ENCODE measurements at regions not wholly inside any gene's neighbourhood (a gene's known extent, or its start where the extent isn't known, plus 50 kb on each side); places are given as distances from the start of the nearest gene placed in this dataset.

DNA sequence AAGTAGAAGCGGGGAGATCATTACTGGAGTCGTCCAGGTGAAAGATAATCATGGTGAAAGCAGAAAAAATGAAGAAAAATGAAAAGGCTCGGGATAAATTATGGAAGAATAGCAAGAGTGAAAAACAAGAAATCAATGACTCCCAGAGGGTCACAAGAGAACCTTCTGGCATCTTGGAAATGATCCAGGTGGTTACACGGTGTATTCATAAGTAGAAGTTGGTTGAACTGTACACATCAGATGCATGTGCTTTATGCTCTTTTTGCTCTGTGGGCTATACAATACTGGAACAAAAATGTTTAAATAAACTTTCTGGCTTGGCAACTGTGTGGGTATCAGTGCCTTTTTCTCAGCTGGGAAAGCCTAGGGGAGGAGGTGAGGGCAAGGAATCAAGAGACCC lies 348.9 kb downstream of the RND3 start:
- no peak for ATAC-seq
- TF ChIP-seq, protein P1, sequence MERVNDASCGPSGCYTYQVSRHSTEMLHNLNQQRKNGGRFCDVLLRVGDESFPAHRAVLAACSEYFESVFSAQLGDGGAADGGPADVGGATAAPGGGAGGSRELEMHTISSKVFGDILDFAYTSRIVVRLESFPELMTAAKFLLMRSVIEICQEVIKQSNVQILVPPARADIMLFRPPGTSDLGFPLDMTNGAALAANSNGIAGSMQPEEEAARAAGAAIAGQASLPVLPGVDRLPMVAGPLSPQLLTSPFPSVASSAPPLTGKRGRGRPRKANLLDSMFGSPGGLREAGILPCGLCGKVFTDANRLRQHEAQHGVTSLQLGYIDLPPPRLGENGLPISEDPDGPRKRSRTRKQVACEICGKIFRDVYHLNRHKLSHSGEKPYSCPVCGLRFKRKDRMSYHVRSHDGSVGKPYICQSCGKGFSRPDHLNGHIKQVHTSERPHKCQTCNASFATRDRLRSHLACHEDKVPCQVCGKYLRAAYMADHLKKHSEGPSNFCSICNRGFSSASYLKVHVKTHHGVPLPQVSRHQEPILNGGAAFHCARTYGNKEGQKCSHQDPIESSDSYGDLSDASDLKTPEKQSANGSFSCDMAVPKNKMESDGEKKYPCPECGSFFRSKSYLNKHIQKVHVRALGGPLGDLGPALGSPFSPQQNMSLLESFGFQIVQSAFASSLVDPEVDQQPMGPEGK (CRISPR knock-in tag; IDR thresholded peaks at IDR 0.05; ENCODE audit: borderline replicate concordance) = no peak
- TF ChIP-seq ZNF565 (CRISPR knock-in tag; conservative IDR thresholded peaks at IDR 0.05; ENCODE audit: low read depth) (no peak), GLIS3 (CRISPR knock-in tag; IDR thresholded peaks at IDR 0.05) (no peak), ZNF70 (CRISPR knock-in tag; IDR thresholded peaks at IDR 0.05) (no peak), ZFP30 (CRISPR knock-in tag; IDR thresholded peaks at IDR 0.05) (no peak), ARNTL (CRISPR knock-in tag; IDR thresholded peaks at IDR 0.05; ENCODE audit: borderline replicate concordance, low read depth) (no peak), ZFP3 (CRISPR knock-in tag; IDR thresholded peaks at IDR 0.05) (no peak), ZNF8 (CRISPR knock-in tag; IDR thresholded peaks at IDR 0.05) (no peak), ISL1 (CRISPR knock-in tag; IDR thresholded peaks at IDR 0.05) (no peak), ZC3H10 (CRISPR knock-in tag; IDR thresholded peaks at IDR 0.05) (no peak), TOX (CRISPR knock-in tag; IDR thresholded peaks at IDR 0.05; ENCODE audit: borderline replicate concordance) (no peak), OSR1 (CRISPR knock-in tag; IDR thresholded peaks at IDR 0.05) (no peak), PPARA (CRISPR knock-in tag; IDR thresholded peaks at IDR 0.05; ENCODE audit: borderline replicate concordance) (no peak), CSDC2 (CRISPR knock-in tag; IDR thresholded peaks at IDR 0.05) (no peak), TCF4 (CRISPR knock-in tag; IDR thresholded peaks at IDR 0.05; ENCODE audit: borderline replicate concordance) (no peak)
- TF ChIP-seq, protein P2, sequence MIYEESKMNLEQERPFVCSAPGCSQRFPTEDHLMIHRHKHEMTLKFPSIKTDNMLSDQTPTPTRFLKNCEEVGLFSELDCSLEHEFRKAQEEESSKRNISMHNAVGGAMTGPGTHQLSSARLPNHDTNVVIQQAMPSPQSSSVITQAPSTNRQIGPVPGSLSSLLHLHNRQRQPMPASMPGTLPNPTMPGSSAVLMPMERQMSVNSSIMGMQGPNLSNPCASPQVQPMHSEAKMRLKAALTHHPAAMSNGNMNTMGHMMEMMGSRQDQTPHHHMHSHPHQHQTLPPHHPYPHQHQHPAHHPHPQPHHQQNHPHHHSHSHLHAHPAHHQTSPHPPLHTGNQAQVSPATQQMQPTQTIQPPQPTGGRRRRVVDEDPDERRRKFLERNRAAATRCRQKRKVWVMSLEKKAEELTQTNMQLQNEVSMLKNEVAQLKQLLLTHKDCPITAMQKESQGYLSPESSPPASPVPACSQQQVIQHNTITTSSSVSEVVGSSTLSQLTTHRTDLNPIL (CRISPR knock-in tag; IDR thresholded peaks at IDR 0.05; ENCODE audit: low read depth) = no peak
- TF ChIP-seq, protein P3, sequence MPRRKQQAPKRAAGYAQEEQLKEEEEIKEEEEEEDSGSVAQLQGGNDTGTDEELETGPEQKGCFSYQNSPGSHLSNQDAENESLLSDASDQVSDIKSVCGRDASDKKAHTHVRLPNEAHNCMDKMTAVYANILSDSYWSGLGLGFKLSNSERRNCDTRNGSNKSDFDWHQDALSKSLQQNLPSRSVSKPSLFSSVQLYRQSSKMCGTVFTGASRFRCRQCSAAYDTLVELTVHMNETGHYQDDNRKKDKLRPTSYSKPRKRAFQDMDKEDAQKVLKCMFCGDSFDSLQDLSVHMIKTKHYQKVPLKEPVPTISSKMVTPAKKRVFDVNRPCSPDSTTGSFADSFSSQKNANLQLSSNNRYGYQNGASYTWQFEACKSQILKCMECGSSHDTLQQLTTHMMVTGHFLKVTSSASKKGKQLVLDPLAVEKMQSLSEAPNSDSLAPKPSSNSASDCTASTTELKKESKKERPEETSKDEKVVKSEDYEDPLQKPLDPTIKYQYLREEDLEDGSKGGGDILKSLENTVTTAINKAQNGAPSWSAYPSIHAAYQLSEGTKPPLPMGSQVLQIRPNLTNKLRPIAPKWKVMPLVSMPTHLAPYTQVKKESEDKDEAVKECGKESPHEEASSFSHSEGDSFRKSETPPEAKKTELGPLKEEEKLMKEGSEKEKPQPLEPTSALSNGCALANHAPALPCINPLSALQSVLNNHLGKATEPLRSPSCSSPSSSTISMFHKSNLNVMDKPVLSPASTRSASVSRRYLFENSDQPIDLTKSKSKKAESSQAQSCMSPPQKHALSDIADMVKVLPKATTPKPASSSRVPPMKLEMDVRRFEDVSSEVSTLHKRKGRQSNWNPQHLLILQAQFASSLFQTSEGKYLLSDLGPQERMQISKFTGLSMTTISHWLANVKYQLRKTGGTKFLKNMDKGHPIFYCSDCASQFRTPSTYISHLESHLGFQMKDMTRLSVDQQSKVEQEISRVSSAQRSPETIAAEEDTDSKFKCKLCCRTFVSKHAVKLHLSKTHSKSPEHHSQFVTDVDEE (CRISPR knock-in tag; IDR thresholded peaks at IDR 0.05) = no peak
- TF ChIP-seq, protein P4, sequence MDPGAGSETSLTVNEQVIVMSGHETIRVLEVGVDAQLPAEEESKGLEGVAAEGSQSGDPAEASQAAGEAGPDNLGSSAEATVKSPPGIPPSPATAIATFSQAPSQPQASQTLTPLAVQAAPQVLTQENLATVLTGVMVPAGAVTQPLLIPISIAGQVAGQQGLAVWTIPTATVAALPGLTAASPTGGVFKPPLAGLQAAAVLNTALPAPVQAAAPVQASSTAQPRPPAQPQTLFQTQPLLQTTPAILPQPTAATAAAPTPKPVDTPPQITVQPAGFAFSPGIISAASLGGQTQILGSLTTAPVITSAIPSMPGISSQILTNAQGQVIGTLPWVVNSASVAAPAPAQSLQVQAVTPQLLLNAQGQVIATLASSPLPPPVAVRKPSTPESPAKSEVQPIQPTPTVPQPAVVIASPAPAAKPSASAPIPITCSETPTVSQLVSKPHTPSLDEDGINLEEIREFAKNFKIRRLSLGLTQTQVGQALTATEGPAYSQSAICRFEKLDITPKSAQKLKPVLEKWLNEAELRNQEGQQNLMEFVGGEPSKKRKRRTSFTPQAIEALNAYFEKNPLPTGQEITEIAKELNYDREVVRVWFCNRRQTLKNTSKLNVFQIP (CRISPR knock-in tag; IDR thresholded peaks at IDR 0.05; ENCODE audit: borderline replicate concordance, low read depth) = no peak
- TF ChIP-seq, protein P5, sequence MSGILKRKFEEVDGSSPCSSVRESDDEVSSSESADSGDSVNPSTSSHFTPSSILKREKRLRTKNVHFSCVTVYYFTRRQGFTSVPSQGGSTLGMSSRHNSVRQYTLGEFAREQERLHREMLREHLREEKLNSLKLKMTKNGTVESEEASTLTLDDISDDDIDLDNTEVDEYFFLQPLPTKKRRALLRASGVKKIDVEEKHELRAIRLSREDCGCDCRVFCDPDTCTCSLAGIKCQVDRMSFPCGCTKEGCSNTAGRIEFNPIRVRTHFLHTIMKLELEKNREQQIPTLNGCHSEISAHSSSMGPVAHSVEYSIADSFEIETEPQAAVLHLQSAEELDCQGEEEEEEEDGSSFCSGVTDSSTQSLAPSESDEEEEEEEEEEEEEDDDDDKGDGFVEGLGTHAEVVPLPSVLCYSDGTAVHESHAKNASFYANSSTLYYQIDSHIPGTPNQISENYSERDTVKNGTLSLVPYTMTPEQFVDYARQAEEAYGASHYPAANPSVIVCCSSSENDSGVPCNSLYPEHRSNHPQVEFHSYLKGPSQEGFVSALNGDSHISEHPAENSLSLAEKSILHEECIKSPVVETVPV (CRISPR knock-in tag; IDR thresholded peaks at IDR 0.05) = no peak

DNA sequence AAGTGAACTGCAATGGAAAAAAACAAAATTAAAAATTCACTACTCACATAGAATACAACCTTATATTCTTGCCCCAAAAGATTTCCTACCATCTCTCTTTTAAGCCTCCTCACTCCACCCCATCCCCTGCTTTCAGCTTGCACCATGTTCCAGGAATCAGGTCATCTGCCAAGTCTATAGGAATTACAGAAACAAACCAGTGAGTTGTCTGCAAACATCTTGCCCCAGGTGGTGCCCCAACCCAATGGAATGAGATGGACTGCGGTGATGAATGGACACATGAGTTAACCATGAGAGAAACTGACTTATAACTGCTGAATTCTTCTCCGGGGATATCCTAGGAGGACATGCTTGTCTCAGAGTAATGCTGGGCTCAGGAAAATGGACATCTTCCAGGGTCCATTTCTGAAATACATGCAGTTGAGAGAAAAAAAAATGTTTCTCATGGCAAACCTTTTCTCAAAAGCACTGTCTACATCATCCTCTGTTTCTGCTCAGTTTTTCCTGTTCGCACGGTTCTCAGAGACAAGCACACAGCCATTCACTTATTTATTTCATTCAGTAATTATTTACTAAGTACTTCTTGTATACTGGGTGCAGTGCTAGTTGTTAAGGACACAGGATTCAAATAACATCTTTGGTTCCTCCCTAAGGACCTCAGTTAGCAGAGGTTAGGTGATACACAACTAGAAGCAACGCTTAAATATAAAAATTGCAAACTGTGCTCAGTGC lies 350.0 kb downstream of the RND3 start:
- ATAC-seq = no peak
- TF ChIP-seq PPARA (CRISPR knock-in tag; IDR thresholded peaks at IDR 0.05; ENCODE audit: borderline replicate concordance) (no peak), ZFP3 (CRISPR knock-in tag; IDR thresholded peaks at IDR 0.05) (no peak), CSDC2 (CRISPR knock-in tag; IDR thresholded peaks at IDR 0.05) (no peak), TCF4 (CRISPR knock-in tag; IDR thresholded peaks at IDR 0.05; ENCODE audit: borderline replicate concordance) (no peak), BACH2 (CRISPR knock-in tag; IDR thresholded peaks at IDR 0.05; ENCODE audit: borderline replicate concordance) (no peak), ZNF565 (CRISPR knock-in tag; conservative IDR thresholded peaks at IDR 0.05; ENCODE audit: low read depth) (no peak), RARB (CRISPR knock-in tag; IDR thresholded peaks at IDR 0.05) (no peak), ZC3H10 (CRISPR knock-in tag; IDR thresholded peaks at IDR 0.05) (no peak), ESRRG (CRISPR knock-in tag; IDR thresholded peaks at IDR 0.05) (no peak)
- TF ChIP-seq, protein P2 (CRISPR knock-in tag; IDR thresholded peaks at IDR 0.05; ENCODE audit: low read depth) = no peak
- TF ChIP-seq, protein P1 (CRISPR knock-in tag; IDR thresholded peaks at IDR 0.05; ENCODE audit: borderline replicate concordance) = no peak

Data from SK-N-SH treated with all-trans-retinoic acid at 6 μM for 48 hours (cell line).